Psoas muscle (tissue), 7 donors: ENCODE measurements at regions not wholly inside any gene's neighbourhood (a gene's known extent, or its start where the extent isn't known, plus 50 kb on each side); places are given as distances from the start of the nearest gene placed in this dataset.

Source experiments
- ATAC-seq, 4 donors: fragments of 200-7000 bp; cut with Tn5 transposase; one replicate each; pipeline ENCODE4 v1.9.1; 2020; ENCODE audit warnings: moderate library complexity in 3 of 4, mild to moderate bottlenecking in 2 of 4
- DNase-seq, 2 donors: peaks; one replicate each; pipeline ENCODE4 v3.0.0-alpha.2; 2020
- H3K27ac ChIP-seq: fragments of 200-600 bp; one replicate; pipeline ENCODE4 v1.8.0; 2022
- H3K27me3 ChIP-seq, 3 donors: fragments of 200-600 bp in 1 of 3; one replicate each; pipeline versions ENCODE4 v1.6.1 to v1.8.0; 2013 to 2022; ENCODE audit warnings: low read length in 2 of 3, mild to moderate bottlenecking in 2 of 3, moderate library complexity in 1 of 3; ENCODE audit not compliant: insufficient read depth in 3 of 3
- H3K36me3 ChIP-seq, 2 donors: fragments of 200-600 bp in 1 of 2; one replicate each; pipeline versions ENCODE4 v1.6.1 to v1.8.0; 2013 to 2022; ENCODE audit warnings: low read depth in 1 of 2, mild to moderate bottlenecking in 1 of 2, moderate library complexity in 1 of 2; ENCODE audit not compliant: insufficient read depth in 1 of 2
- H3K4me1 ChIP-seq: fragments of 200-600 bp; one replicate; pipeline ENCODE4 v1.8.0; 2022
- H3K4me3 ChIP-seq: fragments of 200-600 bp; one replicate; pipeline ENCODE4 v1.8.0; 2022; ENCODE audit warnings: mild to moderate bottlenecking
- H3K9me3 ChIP-seq: fragments of 200-600 bp; one replicate; pipeline ENCODE4 v1.8.0; 2022
- CTCF ChIP-seq: fragments of 200-600 bp; IDR thresholded peaks from one replicate; pipeline ENCODE4 v1.8.0; 2022; ENCODE audit warnings: antibody characterized with exemption
- WGBS, 3 donors: extraction: QIAGEN DNeasy Blood & Tissue Kit; methylation state at CpG; one replicate each; pipeline versions ENCODE4 v1.1.6 to v1.1.7; 2013; 5-methylcytosine and 5-hydroxymethylcytosine counted together
- intact Hi-C, 2 donors: fragments of 100-400 bp; cut with DNase I; formaldehyde crosslinking; loops; one replicate each; pipeline versions ENCODE4 v1.11.0 to v1.14.2; 2022
- donor health status: healthy with polysubstance abuse.
- donor health status: DM: no; HTN: no; CAD: no; lungs with moderate emphysema.
- donor health status: Bipolar disorder and iron deficiency.
- donor health status: healthy.
- donor health status: DM: yes; HTN: yes; CAD: no.
- donor health status: DM: no; HTN: no; CAD: no.
- donor health status: DM: yes; HTN: yes; CAD: no.

- ATAC-seq (no peak), DNase-seq (no peak)
- H3K27me3 ChIP-seq, result no peaks in the 10 kb centered on the region
- no peak for TF ChIP-seq CTCF
- H3K4me1 ChIP-seq, result no peaks in the 10 kb centered on the region
- no peak overlapping the region for H3K27ac ChIP-seq
- H3K36me3 ChIP-seq, result no peaks in the 10 kb centered on the region
- H3K9me3 ChIP-seq, result no peaks in the 10 kb centered on the region
- intact Hi-C loops, result no loop called here
- no peak overlapping the region for H3K4me3 ChIP-seq
- 84 to 88% (median 85%) methylated on average over 5 of the region's 5 CpGs for WGBS, 3 donors
Measured at GRCh38 chr5:20524991-20525529, 537.1 kb upstream of the CDH18 start.

GRCh38 chr5:20522905-20523482 lies 535.0 kb upstream of the CDH18 start:
- ATAC-seq (no peak), DNase-seq (no peak)
- WGBS, 3 donors, result 48 to 57% (median 52%) methylated on average over 3 of the region's 3 CpGs
- intact Hi-C loops, result no loop called here
- Histone ChIP-seq H3K27ac (no peak overlapping the region), H3K36me3 (no peaks in the 10 kb centered on the region), H3K27me3 (no peaks in the 10 kb centered on the region), H3K9me3 (no peaks in the 10 kb centered on the region), H3K4me1 (no peaks in the 10 kb centered on the region), H3K4me3 (no peak overlapping the region)
- TF ChIP-seq CTCF, result no peak

GRCh38 chr5:20515606-20516005 lies 527.6 kb upstream of the CDH18 start:
- Histone ChIP-seq H3K4me1 (no peaks in the 10 kb centered on the region), H3K27ac (no peak overlapping the region), H3K27me3 (no peaks in the 10 kb centered on the region), H3K36me3 (no peaks in the 10 kb centered on the region), H3K9me3 (no peaks in the 10 kb centered on the region), H3K4me3 (no peak overlapping the region)
- TF ChIP-seq CTCF, result no peak
- intact Hi-C loops, result no loop called here
- WGBS, 3 donors, result 83 to 87% (median 83%) methylated on average over 4 of the region's 4 CpGs
- no peak for DNase-seq
- ATAC-seq, result no peak

- no peak overlapping the region for H3K27ac ChIP-seq
- H3K4me1 ChIP-seq, result no peaks in the 10 kb centered on the region
- no peak overlapping the region for H3K4me3 ChIP-seq
- no peaks in the 10 kb centered on the region for H3K9me3 ChIP-seq
- no peaks in the 10 kb centered on the region for H3K36me3 ChIP-seq
- H3K27me3 ChIP-seq, result no peaks in the 10 kb centered on the region
- intact Hi-C loops, result no loop called here
- TF ChIP-seq CTCF, result no peak
- no peak for DNase-seq
- ATAC-seq, result no peak
- 23 to 34% (median 31%) methylated on average over 4 of the region's 4 CpGs for WGBS, 3 donors
Measured at GRCh38 chr5:20514145-20514544, 526.1 kb upstream of the CDH18 start.

GRCh38 chr5:20500546-20500945 lies 512.5 kb upstream of the CDH18 start:
- intact Hi-C loops, result no loop called here
- H3K4me3 ChIP-seq, result no peak overlapping the region
- H3K27me3 ChIP-seq, result no peaks in the 10 kb centered on the region
- WGBS, 3 donors, result 76 to 84% (median 77%) methylated on average over 2 of the region's 2 CpGs
- no peaks in the 10 kb centered on the region for H3K36me3 ChIP-seq
- no peak for TF ChIP-seq CTCF
- H3K9me3 ChIP-seq, result no peaks in the 10 kb centered on the region
- no peak for ATAC-seq
- H3K4me1 ChIP-seq, result no peaks in the 10 kb centered on the region
- no peak overlapping the region for H3K27ac ChIP-seq
- no peak for DNase-seq
